ENCODE measurements at regions not wholly inside any gene's neighbourhood (a gene's known extent, or its start where the extent isn't known, plus 50 kb on each side); places are given as distances from the start of the nearest gene placed in this dataset.
A peak's percentile ranks its signal among the peaks of the same experiment; 100 is the strongest.

- no peak for DNase-seq
These were observed 130.9 kb downstream of the SEC16B start for GRCh38 chr1:177838907-177839485.

DNA sequence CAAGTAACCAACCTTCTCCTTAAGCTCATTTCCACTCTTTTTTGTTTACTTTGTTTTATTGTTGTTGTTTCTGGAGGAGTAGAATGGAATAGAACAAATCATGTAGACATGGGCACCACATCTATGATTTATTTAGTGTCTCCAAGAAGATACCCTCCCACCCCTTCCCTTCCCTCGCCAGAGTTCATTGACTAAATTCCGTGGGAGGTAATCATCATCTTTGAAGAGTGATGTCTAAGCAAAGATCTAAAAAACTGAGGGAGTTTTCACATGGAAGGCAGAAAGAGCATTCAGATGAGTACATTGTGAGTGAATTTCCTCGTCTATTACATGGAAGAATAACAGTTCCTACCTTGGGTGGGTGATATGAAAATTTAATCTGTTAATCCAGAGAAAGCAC is 136.2 kb downstream of the SEC16B start:
- DNase-seq = no peak

- DNase-seq = no peak
These were observed 139.2 kb downstream of the SEC16B start for GRCh38 chr1:177830531-177831135.

- DNase-seq = no peak
These were observed 144.5 kb downstream of the SEC16B start for GRCh38 chr1:177825276-177825901.

DNA sequence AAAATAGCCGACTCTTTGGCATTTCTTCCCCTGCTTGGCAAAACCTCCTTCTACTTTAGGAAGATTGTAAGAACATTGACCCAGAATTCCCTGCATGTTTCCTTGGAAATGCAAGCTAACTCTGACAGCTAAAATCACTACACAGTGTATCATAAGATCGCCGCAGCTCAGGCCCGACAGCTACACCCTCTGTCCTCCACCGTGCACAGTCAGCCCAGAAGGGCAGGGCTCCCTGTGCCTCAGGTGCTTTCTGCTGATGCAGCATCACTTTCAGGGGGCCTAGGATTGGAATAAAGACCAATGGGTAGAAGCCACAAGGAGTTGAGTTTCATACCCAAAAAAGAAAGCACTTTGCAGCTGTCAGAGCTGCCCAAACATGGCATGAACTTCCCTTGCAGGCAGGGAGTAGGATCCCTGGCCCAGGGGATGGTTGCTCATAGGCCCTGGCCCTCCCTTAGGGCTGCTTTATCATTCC is 145.3 kb downstream of the SEC16B start:
- DNase-seq = no peak

DNA sequence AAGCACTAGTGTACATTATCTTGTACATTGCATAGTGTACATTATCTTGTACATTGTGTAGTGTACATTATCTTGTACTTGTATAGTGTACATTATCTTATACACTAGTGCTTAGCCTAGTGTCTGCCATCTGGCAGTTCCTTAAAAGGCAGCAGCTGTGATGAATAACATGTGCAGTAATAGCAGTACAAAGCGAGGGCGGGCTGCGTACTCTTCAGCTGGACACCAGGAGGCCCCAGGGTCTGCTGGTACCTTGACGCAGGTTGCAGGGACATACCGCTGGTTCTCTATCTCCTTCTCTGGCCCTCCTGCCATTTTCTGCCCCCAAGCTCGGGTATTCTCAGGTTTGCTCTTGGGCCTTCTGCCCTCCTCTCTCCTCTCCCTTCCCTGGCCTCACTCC is 149.6 kb downstream of the SEC16B start:
- DNase-seq = no peak

DNA sequence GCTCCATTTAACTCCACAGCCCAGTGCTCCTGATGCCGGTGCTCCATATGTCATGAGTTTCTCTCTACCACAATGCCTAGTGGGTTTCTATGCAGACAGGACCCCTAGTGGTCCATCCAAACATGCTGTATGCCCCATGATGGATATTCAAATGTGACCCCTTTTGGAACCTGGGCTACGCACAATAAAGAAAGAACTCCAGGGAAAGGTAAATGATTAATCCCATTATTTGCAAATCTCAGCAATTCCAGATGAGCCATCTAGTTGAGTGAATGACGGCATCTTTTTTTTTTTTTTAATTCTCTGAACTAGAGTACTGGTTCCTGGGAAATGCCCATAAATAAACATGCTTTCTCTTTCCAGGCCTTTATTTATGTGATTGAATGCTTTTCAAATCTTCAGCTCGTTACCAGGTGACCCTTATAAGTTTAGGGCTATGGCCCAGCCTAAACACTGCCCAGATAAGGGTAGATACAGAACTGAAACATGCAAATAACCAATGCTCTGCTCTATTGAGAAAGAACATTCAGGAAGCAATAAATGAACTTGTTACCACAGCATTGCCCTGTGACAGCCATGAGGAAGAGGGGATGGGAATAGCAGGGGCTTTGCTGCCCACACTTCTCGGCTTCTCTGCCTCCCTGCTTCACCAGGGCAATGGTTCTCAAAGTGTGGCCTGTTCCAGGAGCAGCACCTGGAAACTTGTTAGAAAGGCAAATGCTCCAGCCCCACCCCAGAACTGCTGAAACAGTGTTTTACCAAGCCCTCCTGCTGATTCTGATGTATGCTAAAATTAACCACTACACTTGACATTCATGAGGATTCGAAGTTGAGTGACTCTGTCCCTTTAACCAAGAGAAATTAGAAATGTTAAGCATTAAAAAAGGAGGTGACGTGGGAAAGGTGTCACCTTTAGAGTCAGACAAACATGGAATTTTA is 151.7 kb downstream of the SEC16B start:
- DNase-seq = no peak

GRCh38 chr1:177812650-177813049 is 157.2 kb downstream of the SEC16B start:
- DNase-seq = no peak

- DNase-seq = no peak
These were observed 157.7 kb downstream of the SEC16B start for GRCh38 chr1:177812144-177812543.

GRCh38 chr1:177811429-177811828 is 158.4 kb downstream of the SEC16B start:
- peak; percentile 9 for DNase-seq

GRCh38 chr1:177809819-177810218 is 160.0 kb downstream of the SEC16B start:
- no peak for DNase-seq

- no peak for DNase-seq
These were observed 167.6 kb downstream of the SEC16B start for GRCh38 chr1:177802304-177802703.

DNA sequence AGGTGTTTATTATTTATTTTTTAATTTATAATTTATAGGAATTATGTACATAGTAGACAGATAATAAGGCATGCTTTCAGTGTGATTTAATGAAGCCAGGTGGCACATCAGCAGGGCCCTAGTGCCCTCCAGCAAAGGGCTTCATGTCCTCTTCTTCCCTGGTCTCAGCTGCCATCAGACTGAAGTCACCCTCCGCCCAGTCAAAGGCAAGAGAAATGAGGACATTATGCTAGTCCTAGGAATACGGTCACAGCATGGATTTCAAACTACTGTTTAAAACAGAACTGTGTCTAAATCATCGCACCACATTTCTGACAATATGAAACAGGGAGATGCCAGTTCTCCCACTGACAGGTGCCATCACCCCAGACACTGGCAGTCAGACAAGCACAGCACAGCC is 168.1 kb downstream of the SEC16B start:
- no peak for DNase-seq

- no peak for DNase-seq
These were observed 169.3 kb downstream of the SEC16B start for GRCh38 chr1:177800400-177801088.

GRCh38 chr1:177799746-177800145 is 170.1 kb downstream of the SEC16B start:
- DNase-seq = no peak

DNA sequence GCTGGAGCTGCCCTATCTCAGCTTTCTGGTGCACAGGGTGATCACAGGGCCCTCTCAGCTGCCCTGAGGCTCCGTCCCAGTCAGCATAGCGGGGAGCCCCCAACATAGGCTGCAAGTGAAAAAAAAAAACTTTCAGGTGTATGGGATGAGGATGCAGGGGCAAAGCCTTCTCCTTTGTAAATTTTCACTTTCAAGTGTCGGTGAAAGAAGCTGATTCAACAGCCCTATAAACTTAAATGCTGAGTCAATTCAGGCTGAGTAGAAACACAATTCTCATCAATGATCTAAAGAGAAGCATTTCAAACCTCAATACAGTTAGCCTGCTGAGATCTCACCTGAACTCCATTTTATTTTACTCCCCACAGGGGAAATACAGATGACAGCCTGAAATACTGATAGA is 171.2 kb downstream of the SEC16B start:
- no peak for DNase-seq

GRCh38 chr1:177796561-177796960 is 173.3 kb downstream of the SEC16B start:
- no peak for DNase-seq

DNA sequence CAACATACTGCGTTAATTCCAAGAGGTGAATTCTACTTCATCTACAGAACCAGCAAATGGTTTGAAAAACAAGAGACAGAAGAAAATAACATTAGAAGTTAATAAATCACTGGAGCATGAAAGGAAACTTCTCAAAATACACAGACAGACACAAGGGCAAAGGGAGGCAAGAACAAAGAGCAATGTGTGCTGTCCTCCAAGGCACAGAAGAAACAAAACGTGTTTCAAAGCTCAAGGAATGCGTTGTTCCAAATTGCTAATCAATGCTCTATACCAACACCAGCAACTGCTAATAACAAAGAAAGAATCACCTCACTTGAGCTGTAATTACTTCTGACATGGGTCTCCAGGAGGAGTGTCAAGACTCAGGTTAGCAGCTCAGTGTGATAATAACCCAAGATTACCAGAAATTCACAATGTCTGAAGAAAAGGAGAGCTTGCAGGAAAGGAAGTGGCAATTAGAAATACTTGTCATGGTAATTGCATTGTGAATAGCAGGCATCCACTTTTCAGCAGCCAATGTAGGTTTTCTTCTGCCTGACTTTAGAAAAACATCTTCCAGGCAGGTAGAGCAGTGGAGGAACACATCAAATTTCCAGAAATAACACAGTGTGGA is 175.4 kb downstream of the SEC16B start:
- DNase-seq = no peak

DNA sequence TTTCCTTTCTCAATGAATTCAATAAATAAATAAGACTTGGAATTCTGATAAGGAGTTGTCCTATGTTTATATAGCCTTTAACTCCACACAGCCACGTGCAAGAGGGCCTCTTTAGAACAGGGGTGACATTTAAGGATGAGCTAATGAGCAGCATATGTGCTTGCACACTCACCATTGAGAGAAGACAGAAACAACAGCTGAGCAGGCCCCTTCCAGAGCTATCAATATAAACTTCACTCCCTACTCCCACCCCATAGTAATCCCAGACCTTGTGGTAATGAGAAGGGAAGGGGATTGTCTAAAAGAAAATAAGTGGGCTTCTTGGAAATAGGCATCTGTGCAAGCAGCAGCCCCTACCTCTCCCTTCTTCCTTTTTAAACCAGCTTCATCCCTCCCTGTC is 176.0 kb downstream of the SEC16B start:
- DNase-seq = no peak

DNA sequence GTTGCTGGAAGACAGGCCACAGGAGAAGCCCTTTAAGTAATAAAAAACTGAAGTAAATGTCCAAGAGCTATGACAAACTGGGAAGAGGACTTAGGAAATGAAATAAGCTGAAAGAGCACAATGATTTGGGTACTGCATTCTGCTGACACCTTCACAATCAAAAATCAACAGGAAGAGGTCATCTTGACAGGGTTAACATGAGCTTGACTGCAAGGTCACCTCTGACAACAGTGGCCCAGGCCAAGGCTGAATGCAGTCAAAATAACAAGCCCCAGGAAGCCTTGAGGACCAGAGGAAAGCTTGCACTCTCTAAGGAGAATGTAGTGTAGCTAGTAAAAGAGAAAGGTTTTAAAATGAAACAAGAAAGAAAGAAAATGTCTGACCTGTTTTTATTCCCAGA is 179.3 kb downstream of the SEC16B start:
- no peak for DNase-seq

DNA sequence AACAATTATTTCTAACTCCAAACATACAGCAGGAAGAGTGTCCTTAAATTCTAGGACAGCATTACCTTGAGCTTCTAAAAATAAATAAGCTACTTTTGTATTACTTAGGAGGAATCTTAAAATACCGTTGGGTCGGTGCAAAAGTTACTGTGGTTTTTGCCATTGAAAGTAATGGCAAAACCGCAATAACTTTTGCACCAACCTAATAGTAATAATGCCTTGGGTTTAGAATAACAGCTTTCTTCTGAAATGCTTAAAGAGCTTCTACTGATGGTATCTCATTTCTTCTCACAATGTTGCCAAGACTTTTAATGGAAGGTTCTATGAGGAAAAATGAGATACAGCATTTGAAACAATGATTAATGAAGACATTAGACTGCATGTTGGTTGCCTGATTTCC is 179.9 kb downstream of the SEC16B start:
- no peak for DNase-seq

- no peak for DNase-seq
These were observed 183.6 kb downstream of the SEC16B start for GRCh38 chr1:177786176-177786745.
